C4-2B (cell line): ENCODE measurements at regions not wholly inside any gene's neighbourhood (a gene's known extent, or its start where the extent isn't known, plus 50 kb on each side); places are given as distances from the start of the nearest gene placed in this dataset.

Source experiments
- H3K27ac ChIP-seq: fragments of 450-650 bp; 2 replicates; pipeline ENCODE4 v1.5.1; 2017
- ZFX ChIP-seq: fragments of 450-650 bp; IDR thresholded peaks from 2 replicates; pipeline ENCODE4 v1.6.1; 2017
- TF ChIP-seq, protein P1 (sequence below): fragments of 450-650 bp; conservative IDR thresholded peaks from 2 replicates; pipeline ENCODE4 v1.5.1; 2017; ENCODE audit warnings: mild to moderate bottlenecking

DNA sequence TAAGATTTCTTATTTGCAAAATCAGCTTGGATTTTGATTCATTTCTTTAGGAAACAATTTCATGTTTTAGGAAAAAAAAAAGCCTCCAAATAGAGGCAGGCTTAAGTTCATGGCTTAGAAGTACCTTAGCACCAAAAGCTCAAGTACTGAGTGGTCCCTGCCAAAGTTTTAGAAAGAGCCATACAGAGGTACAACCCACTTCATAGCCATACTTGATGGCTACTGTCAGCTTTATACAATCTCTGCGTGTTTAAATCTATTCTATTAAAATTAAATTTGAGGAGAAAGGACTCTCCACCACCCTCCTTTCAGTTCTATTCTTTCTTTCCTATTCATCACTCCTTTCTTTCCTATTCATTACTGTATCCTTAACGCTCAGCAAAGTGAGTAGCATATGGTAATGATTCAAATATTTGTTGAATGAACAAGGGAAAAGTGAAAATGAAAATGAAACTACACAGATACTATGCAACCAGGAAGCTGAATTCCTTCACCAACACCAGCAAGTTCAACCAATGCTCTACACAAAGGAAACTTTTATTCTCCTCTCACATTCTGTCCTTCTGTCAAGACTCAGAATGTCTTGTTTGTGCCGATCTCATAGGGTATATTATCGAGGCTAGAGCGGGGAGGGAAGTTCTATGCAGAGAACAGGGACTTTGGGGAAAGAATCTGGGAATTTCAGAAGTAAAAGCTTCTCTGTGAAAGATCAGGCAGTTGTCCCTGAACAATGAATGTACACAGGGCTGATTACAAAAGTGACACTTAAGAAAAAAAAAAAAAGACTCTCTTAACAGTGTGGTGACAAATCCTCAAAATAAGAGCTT lies 138.6 kb upstream of the SPEF2 start:
- TF ChIP-seq ZFX: no peak
- TF ChIP-seq, protein P1, sequence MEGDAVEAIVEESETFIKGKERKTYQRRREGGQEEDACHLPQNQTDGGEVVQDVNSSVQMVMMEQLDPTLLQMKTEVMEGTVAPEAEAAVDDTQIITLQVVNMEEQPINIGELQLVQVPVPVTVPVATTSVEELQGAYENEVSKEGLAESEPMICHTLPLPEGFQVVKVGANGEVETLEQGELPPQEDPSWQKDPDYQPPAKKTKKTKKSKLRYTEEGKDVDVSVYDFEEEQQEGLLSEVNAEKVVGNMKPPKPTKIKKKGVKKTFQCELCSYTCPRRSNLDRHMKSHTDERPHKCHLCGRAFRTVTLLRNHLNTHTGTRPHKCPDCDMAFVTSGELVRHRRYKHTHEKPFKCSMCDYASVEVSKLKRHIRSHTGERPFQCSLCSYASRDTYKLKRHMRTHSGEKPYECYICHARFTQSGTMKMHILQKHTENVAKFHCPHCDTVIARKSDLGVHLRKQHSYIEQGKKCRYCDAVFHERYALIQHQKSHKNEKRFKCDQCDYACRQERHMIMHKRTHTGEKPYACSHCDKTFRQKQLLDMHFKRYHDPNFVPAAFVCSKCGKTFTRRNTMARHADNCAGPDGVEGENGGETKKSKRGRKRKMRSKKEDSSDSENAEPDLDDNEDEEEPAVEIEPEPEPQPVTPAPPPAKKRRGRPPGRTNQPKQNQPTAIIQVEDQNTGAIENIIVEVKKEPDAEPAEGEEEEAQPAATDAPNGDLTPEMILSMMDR: no peak
- H3K27ac ChIP-seq: no peak overlapping the region

DNA sequence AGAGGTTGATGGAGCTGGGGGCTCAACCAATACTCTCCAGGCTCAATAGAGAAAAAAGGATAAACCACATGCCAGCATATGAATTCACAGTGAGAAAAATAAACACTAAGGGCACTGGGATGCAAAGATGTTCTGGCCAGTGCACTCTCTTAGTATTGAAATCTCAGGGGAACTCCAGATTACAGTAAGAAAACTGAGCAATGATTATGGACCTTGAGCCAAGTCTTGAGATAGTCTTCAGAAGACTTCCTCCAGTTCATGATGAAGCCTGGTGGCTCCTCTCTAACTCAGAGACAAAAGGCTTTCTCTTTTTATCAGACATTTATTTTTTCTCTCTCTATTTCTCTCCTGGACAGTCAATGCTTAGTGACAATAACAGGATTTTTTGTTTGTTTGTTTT lies 139.8 kb upstream of the SPEF2 start:
- TF ChIP-seq, protein P1: no peak
- TF ChIP-seq ZFX: no peak
- H3K27ac ChIP-seq: no peak overlapping the region

DNA sequence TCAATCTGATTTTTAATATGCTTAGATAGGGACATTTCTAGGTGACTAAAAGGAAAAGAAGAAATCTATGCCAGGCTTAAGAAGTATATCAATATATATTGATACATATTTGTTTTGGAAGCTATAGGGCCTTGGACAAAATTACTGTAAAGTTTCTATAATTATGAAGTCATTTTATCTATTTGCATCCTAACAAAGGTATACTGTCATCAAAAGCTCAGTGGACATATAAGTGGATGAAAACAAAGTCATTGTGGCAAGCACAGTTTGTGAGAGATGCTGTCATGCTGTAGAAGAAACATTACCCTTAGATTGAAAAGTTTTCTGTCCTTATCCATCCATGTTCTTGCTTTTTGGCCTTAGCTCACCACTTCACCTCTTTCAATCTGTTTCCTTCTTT lies 140.3 kb upstream of the SPEF2 start:
- H3K27ac ChIP-seq: no peak overlapping the region
- TF ChIP-seq ZFX: no peak
- TF ChIP-seq, protein P1: no peak

DNA sequence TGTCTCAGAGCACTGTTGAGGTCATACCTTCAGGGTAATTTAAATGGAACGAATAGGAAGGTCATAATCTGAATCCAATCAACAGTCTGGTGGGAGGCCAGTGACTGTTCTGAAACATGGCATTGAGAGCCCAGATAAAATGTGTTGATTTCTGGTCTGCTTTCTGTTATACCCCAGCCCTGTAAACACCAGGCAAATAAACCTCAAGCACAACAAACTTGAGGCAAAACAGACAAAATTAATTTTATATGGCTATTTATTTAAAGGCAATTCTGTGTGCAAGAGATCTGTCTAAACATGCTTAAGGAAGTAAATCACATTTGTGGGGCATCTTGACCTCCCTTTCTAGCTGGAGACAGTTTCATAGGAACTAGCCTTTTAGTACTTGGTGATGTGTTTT lies 140.9 kb upstream of the SPEF2 start:
- no peak overlapping the region for H3K27ac ChIP-seq
- TF ChIP-seq, protein P1: no peak
- no peak for TF ChIP-seq ZFX

DNA sequence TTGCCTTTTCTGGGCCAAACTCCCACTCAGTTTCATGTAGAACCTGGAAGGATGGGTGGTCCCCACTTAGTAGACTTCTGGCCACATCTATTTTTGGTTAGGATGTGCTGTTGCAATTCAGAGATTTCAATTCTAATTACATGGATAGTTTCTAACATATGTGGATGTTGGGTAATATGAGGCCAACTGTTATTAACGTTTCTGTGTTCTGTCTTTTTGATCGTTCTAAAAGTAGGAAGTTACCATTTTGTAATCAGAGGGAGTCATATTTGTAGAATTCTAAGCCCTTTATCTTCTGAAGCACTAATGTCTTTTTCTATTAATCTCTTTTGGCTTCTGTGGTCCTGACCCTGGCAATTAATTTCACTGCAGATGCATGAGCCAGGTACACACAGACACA lies 141.6 kb upstream of the SPEF2 start:
- TF ChIP-seq, protein P1: no peak
- TF ChIP-seq ZFX: no peak
- H3K27ac ChIP-seq: no peak overlapping the region

DNA sequence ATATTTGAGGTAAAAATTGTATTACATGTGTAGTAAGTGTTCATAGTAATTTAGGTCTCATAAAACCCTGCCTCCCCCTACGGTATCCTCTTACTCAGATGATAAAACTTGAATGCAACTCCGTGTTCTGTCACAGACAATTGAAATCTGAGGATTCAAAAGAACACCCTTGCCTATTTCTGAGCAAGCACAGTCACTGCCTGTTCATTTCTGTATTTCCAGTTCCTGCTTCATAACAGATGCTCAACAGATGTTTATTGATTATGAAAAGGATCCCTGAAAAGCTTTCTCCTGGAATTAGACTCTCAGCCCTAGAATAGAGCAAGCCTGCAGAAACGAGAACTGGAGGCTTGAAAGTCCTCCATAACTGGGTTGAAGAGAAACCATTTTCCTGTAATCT lies 144.1 kb upstream of the SPEF2 start:
- no peak overlapping the region for H3K27ac ChIP-seq
- no peak for TF ChIP-seq ZFX
- TF ChIP-seq, protein P1: no peak

DNA sequence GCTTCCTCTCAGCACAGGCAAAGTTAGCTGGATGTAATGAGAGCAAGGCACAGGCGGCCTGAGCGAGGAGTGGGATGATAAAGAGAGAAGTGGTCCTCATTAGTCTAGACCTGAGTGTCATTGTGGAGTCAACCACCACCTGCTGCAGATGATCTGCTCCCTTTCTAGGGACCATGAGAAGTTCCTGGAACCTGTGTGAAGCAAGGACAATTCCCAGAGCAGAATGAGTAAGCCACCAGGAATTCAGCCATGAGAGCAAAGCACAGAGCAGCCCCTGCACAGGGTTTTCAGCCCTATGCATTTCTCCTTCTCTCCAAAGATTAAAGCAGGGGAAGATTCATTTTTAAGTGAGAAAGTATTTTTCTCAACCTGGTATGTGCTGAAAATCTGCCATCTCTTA lies 146.8 kb upstream of the SPEF2 start:
- no peak overlapping the region for H3K27ac ChIP-seq

More for the DNA sequence above, 146.8 kb upstream of the SPEF2 start:
- TF ChIP-seq, protein P1: no peak
- no peak for TF ChIP-seq ZFX
